ENCODE measurements at regions not wholly inside any gene's neighbourhood (a gene's known extent, or its start where the extent isn't known, plus 50 kb on each side); places are given as distances from the start of the nearest gene placed in this dataset.
A peak's percentile ranks its signal among the peaks of the same experiment; 100 is the strongest.

DNA sequence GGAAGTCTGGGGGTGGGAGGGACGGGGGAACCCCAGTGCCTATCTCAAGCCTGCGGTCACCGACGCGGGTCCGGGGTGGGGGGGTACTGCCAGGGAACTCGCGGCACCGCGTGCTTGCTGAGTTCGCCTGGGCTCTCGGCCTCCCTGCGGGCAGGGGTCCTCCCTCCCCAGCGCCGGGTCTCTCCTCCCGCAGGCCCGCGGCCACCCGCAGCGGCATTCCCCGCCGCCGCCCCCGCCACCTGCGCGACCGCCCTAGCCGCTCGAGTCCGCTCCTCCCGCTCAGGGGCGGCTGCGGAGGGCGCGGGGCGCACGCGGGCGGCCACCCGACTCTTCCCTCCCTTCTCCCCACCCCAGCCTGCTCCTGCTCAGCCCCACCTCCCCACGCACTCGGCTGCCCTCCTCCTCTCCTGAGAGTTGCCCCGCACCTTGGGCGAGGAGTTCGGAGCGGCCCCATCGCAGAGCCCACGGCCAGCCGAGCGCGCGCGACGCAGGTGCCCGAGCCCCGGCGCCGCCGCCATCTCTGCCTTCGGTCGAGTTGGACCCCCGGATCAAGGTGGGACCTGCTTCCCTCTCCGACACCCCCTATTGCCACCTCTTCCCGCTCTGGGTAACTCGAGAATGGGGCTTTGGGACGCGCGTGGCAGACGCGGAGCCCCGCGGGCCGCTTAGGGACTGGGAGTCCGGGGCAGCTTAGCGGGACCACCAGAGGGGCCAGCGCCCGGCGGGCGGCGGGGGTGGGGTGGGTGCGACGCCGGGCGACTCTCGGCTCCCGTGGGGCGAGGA, 105.0 kb downstream of the LEPR start:
- Histone ChIP-seq H3K4me1 (ENCODE audit: control insufficient read depth in 2 of 3, insufficient read depth in 2 of 3, low read depth in 1 of 3, low read length in 3 of 3) (peaks cover 0 to 6% (median 4%) of the 10 kb centered on the region in 3 donors), H3K36me3 (ENCODE audit: control insufficient read depth in 2 of 3, insufficient read depth in 3 of 3, low read length in 3 of 3) (no peaks in the 10 kb centered on the region), H3K9me3 (ENCODE audit: control insufficient read depth in 2 of 3, insufficient read depth in 1 of 3, low read length in 3 of 3) (no peaks in the 10 kb centered on the region), H3K27ac (ENCODE audit: low read depth in 2 of 2, low read length in 2 of 2) (no peak overlapping the region), H3K4me3 (ENCODE audit: low read length in 3 of 3) (peak overlapping the region; percentile 25 to 52 (median 30)), H3K27me3 (ENCODE audit: control insufficient read depth, insufficient read depth, low read length) (peaks cover 12% of the 10 kb centered on the region), H3K9ac (ENCODE audit: low read length in 3 of 3) (no peak overlapping the region)
- peak; percentile 56 to 69 (median 62) for DNase-seq
- intact Hi-C loops (cut with DNase I) = no loop called here
- TF ChIP-seq, protein P1, sequence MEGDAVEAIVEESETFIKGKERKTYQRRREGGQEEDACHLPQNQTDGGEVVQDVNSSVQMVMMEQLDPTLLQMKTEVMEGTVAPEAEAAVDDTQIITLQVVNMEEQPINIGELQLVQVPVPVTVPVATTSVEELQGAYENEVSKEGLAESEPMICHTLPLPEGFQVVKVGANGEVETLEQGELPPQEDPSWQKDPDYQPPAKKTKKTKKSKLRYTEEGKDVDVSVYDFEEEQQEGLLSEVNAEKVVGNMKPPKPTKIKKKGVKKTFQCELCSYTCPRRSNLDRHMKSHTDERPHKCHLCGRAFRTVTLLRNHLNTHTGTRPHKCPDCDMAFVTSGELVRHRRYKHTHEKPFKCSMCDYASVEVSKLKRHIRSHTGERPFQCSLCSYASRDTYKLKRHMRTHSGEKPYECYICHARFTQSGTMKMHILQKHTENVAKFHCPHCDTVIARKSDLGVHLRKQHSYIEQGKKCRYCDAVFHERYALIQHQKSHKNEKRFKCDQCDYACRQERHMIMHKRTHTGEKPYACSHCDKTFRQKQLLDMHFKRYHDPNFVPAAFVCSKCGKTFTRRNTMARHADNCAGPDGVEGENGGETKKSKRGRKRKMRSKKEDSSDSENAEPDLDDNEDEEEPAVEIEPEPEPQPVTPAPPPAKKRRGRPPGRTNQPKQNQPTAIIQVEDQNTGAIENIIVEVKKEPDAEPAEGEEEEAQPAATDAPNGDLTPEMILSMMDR (IDR thresholded peaks at IDR 0.05; ENCODE audit: borderline replicate concordance, extremely low read depth, insufficient read depth) = no peak
- FAIRE-seq = no peak

DNA sequence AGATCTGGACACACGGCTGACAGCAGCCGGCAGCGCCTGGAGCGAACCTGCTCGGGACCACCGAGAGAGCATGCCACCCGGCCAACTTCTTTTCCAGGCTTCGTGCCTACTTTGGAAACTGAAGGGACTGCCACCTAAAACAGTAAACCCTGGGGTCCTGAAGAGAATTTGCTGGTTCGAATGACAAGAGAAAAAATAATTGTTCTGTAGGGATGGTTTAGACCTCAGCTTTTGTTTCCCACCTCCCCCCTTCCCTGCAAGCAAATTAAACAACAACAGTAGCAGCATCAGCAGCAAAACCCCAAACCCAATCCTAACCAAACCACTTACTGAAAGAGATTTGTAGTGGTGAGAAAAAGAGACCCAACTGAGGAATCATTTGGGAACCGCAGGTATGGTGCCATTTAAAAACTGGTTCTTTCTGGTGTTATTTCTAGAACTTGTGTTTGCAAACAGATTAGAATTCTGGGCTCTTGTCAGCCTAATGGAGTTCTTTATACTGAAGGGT, 105.6 kb downstream of the LEPR start:
- Histone ChIP-seq H3K4me3 (ENCODE audit: low read length in 3 of 3) (peak overlapping the region in 1 of 3 donors; percentile 52), H3K9ac (ENCODE audit: low read length in 3 of 3) (no peak overlapping the region), H3K4me1 (ENCODE audit: control insufficient read depth in 2 of 3, insufficient read depth in 2 of 3, low read depth in 1 of 3, low read length in 3 of 3) (peaks cover 0 to 6% (median 4%) of the 10 kb centered on the region in 3 donors), H3K27ac (ENCODE audit: low read depth in 2 of 2, low read length in 2 of 2) (no peak overlapping the region), H3K36me3 (ENCODE audit: control insufficient read depth in 2 of 3, insufficient read depth in 3 of 3, low read length in 3 of 3) (no peaks in the 10 kb centered on the region), H3K27me3 (ENCODE audit: control insufficient read depth, insufficient read depth, low read length) (peaks cover 12% of the 10 kb centered on the region), H3K9me3 (ENCODE audit: control insufficient read depth in 2 of 3, insufficient read depth in 1 of 3, low read length in 3 of 3) (no peaks in the 10 kb centered on the region)
- TF ChIP-seq, protein P1 (IDR thresholded peaks at IDR 0.05; ENCODE audit: borderline replicate concordance, extremely low read depth, insufficient read depth) = no peak
- FAIRE-seq (no peak), DNase-seq (no peak)
- intact Hi-C loops (cut with DNase I) = no loop called here

DNA sequence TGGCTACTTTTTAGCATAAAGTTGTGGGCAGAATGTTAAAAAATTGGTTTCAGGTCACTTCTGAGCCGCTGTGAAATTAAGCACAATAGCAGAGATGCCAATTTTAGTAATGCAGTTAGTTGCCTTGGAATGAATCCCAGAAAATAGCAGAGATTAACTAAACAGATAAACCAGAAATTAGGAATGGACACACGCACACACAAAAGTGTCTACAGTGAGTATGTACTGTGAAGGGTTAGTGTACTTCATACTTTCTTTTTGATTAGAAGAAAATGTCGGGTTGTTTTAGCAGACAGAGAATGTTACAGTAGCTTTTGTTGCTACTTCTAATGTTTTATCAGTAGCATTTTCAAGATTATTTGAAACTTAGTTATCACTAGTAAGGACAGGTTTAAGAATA, 106.7 kb downstream of the LEPR start:
- intact Hi-C loops (cut with DNase I) = no loop called here
- peak overlapping the region in 1 of 3 donors; percentile 13 for H3K4me3 ChIP-seq (ENCODE audit: low read length in 3 of 3)
- H3K9ac ChIP-seq (ENCODE audit: low read length in 3 of 3) = no peak overlapping the region
- no peak for FAIRE-seq
- H3K4me1 ChIP-seq (ENCODE audit: control insufficient read depth in 2 of 3, insufficient read depth in 2 of 3, low read depth in 1 of 3, low read length in 3 of 3) = peaks cover 0 to 6% (median 4%) of the 10 kb centered on the region in 3 donors
- H3K27ac ChIP-seq (ENCODE audit: low read depth in 2 of 2, low read length in 2 of 2) = no peak overlapping the region
- peak in 2 of 5 donors; percentile 15 to 23 for DNase-seq
- no peaks in the 10 kb centered on the region for H3K36me3 ChIP-seq (ENCODE audit: control insufficient read depth in 2 of 3, insufficient read depth in 3 of 3, low read length in 3 of 3)
- TF ChIP-seq, protein P1 (IDR thresholded peaks at IDR 0.05; ENCODE audit: borderline replicate concordance, extremely low read depth, insufficient read depth) = no peak
- peaks cover 12% of the 10 kb centered on the region for H3K27me3 ChIP-seq (ENCODE audit: control insufficient read depth, insufficient read depth, low read length)
- no peaks in the 10 kb centered on the region for H3K9me3 ChIP-seq (ENCODE audit: control insufficient read depth in 2 of 3, insufficient read depth in 1 of 3, low read length in 3 of 3)

Data from kidney (tissue), 13 donors.